Endothelial cell of umbilical vein (primary cell): ENCODE measurements at regions not wholly inside any gene's neighbourhood (a gene's known extent, or its start where the extent isn't known, plus 50 kb on each side); places are given as distances from the start of the nearest gene placed in this dataset.

Source experiments
- BruUV-seq: library from RNA; stranded (reverse); fragments of 400-500 nt; replicated peaks from 2 replicates; lab custom pipeline; 2021; lab: Mats Ljungman, UMichigan
- CTCF ChIA-PET: fragments of 300-600, 350-600 bp; sonication (Branson Sonifier 250); formaldehyde crosslinking; loops from one replicate; lab custom pipeline; 2021; ENCODE audit warnings: antibody characterized with exemption, inconsistent platforms; lab: Charles Lee
- POLR2A ChIA-PET: fragments of 300-600, 350-600 bp; sonication (Branson Sonifier 250); formaldehyde crosslinking; loops from one replicate; lab custom pipeline; 2021; ENCODE audit warnings: antibody characterized with exemption, inconsistent platforms; lab: Charles Lee
- DNase-seq: peaks from one replicate; pipeline ENCODE4 v3.0.0-alpha.2; 2011; ENCODE audit warnings: low read depth, low spot score
- FAIRE-seq: peaks from 2 replicates; lab custom pipeline; 2011; peaks lifted over from hg19 to GRCh38; lab: Jason Lieb, UNC
- H2AFZ ChIP-seq: 2 replicates; pipeline ENCODE4 v1.6.0; 2012; ENCODE audit warnings: low read depth, low read length, control low read depth, inconsistent platforms
- H3K27ac ChIP-seq: 2 replicates; pipeline ENCODE4 v1.5.1; 2011; ENCODE audit warnings: low read depth, mild to moderate bottlenecking, control low read depth, low read length, moderate library complexity; ENCODE audit not compliant: insufficient read depth
- H3K27me3 ChIP-seq, 2 experiments: 2 replicates each; pipeline versions ENCODE4 v1.6.0 to v1.6.1; 2011; ENCODE audit warnings: low read length in 2 of 2, mixed read lengths in 1 of 2; ENCODE audit not compliant: control insufficient read depth in 2 of 2, insufficient read depth in 2 of 2
- H3K36me3 ChIP-seq, 2 experiments: 2 replicates in 1 of 2; 3 replicates in 1 of 2; pipeline ENCODE4 v1.5.1; 2011; ENCODE audit warnings: low read length in 2 of 2, mild to moderate bottlenecking in 1 of 2, moderate library complexity in 1 of 2; ENCODE audit not compliant: control insufficient read depth in 2 of 2, insufficient read depth in 2 of 2; ENCODE audit errors: extremely low read depth in 1 of 2
- H3K4me1 ChIP-seq: 3 replicates; pipeline ENCODE4 v1.5.1; 2011; ENCODE audit warnings: mild to moderate bottlenecking, low read length; ENCODE audit not compliant: control insufficient read depth, insufficient read depth; ENCODE audit errors: extremely low read depth
- H3K4me2 ChIP-seq: 2 replicates; pipeline ENCODE4 v1.6.1; 2011; ENCODE audit warnings: low read length, control low read depth, mixed read lengths; ENCODE audit not compliant: insufficient read depth
- H3K4me3 ChIP-seq, 3 experiments: fragments of 200-600 bp in 1 of 3; sonication (generic), shearing (Covaris generic) in 1 of 3; replicated peaks in 1 of 3; 2 replicates each; pipeline ENCODE4 v1.5.1; 2011 to 2016; ENCODE audit warnings: control low read depth in 3 of 3, low read length in 3 of 3, mild to moderate bottlenecking in 2 of 3, inconsistent platforms in 1 of 3, low read depth in 1 of 3, moderate library complexity in 1 of 3; ENCODE audit not compliant: insufficient read depth in 1 of 3
- H3K79me2 ChIP-seq: 2 replicates; pipeline ENCODE4 v1.6.0; 2012; ENCODE audit warnings: low read length, inconsistent platforms; ENCODE audit not compliant: control insufficient read depth, insufficient read depth
- H3K9ac ChIP-seq: replicated peaks from 2 replicates; pipeline ENCODE3; 2011; ENCODE audit warnings: low read length, control low read depth; ENCODE audit not compliant: insufficient read depth; ENCODE audit errors: extremely low read depth
- H3K9me1 ChIP-seq: replicated peaks from 3 replicates; pipeline ENCODE4 v1.6.0; 2011; ENCODE audit warnings: mild to moderate bottlenecking, low read length; ENCODE audit not compliant: control insufficient read depth, insufficient read depth; ENCODE audit errors: extremely low read depth
- H3K9me3 ChIP-seq: replicated peaks from 2 replicates; pipeline ENCODE4 v1.5.1; 2012; ENCODE audit warnings: low read length, inconsistent platforms; ENCODE audit not compliant: control insufficient read depth, insufficient read depth
- H4K20me1 ChIP-seq: replicated peaks from 2 replicates; pipeline ENCODE3; 2011; ENCODE audit warnings: mild to moderate bottlenecking, low read length; ENCODE audit not compliant: control insufficient read depth, insufficient read depth; ENCODE audit errors: extremely low read depth
- EZH2 ChIP-seq: IDR thresholded peaks from 2 replicates; pipeline ENCODE4 v1.6.1; 2012; ENCODE audit warnings: borderline replicate concordance, low read depth, mild to moderate bottlenecking, moderate library complexity, low read length, inconsistent platforms; ENCODE audit not compliant: severe bottlenecking
- FOS ChIP-seq: IDR thresholded peaks from 2 replicates; pipeline ENCODE4 v1.6.1; 2011; ENCODE audit warnings: mild to moderate bottlenecking, low read length, moderate library complexity, borderline replicate concordance; ENCODE audit not compliant: insufficient read depth
- GATA2 ChIP-seq: IDR thresholded peaks from 2 replicates; pipeline ENCODE4 v1.7.0; 2011; ENCODE audit warnings: low read depth, mild to moderate bottlenecking, moderate library complexity, mixed read lengths, low read length; ENCODE audit not compliant: insufficient read length, insufficient read depth
- JUN ChIP-seq: IDR thresholded peaks from 2 replicates; pipeline ENCODE4 v1.6.1; 2011; ENCODE audit warnings: borderline replicate concordance, low read depth; ENCODE audit not compliant: insufficient read length, insufficient read depth
- MYC ChIP-seq: IDR thresholded peaks from one replicate; pipeline ENCODE4 v1.6.1; 2011; ENCODE audit warnings: mild to moderate bottlenecking, low read depth, low read length
- POLR2A ChIP-seq: IDR thresholded peaks from 2 replicates; pipeline ENCODE4 v1.6.1; 2012; ENCODE audit warnings: low read depth, mild to moderate bottlenecking, control low read depth, low read length
- POLR2AphosphoS5 ChIP-seq: IDR thresholded peaks from 2 replicates; pipeline ENCODE4 v1.6.1; 2012; ENCODE audit warnings: low read depth, mild to moderate bottlenecking, control low read depth, low read length, moderate library complexity; ENCODE audit not compliant: insufficient read depth
- dilution Hi-C: fragments of 300-500 bp; cut with MboI; formaldehyde crosslinking; loops from one replicate; pipeline ENCODE4 v1.15.0; 2019; ENCODE audit warnings: low sequenced_read_pairs; ENCODE audit not compliant: extremely low pct_ligation_motif_present
- intact Hi-C: fragments of 100-400 bp; cut with micrococcal nuclease; formaldehyde crosslinking; loops from one replicate; pipeline ENCODE4 v1.10.0; 2022
- TF ChIP-seq, protein P1 (sequence below): IDR thresholded peaks from 2 replicates; pipeline ENCODE4 v1.6.1; 2011; ENCODE audit not compliant: insufficient read depth, insufficient read length
- TF ChIP-seq, protein P2 (sequence below), 2 donors: IDR thresholded peaks; 1 replicate in 1 of 2; 2 replicates in 1 of 2; pipeline ENCODE4 v1.5.1; 2011; ENCODE audit warnings: low read length in 2 of 2, mild to moderate bottlenecking in 2 of 2, moderate library complexity in 2 of 2, control low read depth in 1 of 2, inconsistent platforms in 1 of 2, low read depth in 1 of 2; ENCODE audit not compliant: insufficient read depth in 1 of 2; ENCODE audit errors: extremely low read depth in 1 of 2

DNA sequence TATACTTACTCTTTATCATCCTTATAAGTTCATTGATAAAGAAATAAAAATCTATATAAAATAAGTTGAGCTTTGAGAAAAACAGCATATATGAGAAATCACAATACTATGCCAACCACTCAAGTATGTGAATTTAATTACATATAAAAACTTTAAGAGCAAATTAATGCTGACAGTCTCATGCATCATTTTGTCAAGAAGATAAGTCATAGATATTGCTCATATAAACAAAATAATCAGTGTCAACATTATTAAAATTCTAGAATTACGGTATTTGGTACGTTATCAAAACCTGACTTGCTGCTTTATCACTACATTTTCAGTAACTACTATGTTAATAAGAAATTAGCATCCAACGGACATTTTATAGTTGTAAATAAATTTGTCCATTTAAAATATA is 111.2 kb downstream of the FBXO8 start:
- intact Hi-C loops (no loop called here), dilution Hi-C loops (no loop called here)
- Histone ChIP-seq H4K20me1 (no peaks in the 10 kb centered on the region), H3K4me3 (no peak overlapping the region), H2AFZ (no peak overlapping the region), H3K27me3 (peaks cover 0 to 2% of the 10 kb centered on the region in 2 experiments), H3K4me2 (no peak overlapping the region), H3K79me2 (no peaks in the 10 kb centered on the region), H3K9ac (no peak overlapping the region), H3K9me1 (no peaks in the 10 kb centered on the region), H3K9me3 (no peaks in the 10 kb centered on the region), H3K4me1 (no peaks in the 10 kb centered on the region), H3K36me3 (no peaks in the 10 kb centered on the region), H3K27ac (no peak overlapping the region)
- POLR2A ChIA-PET: no interaction called here
- CTCF ChIA-PET: no interaction called here
- no peak for DNase-seq
- no TSS peak for BruUV-seq
- TF ChIP-seq EZH2 (no peak), JUN (no peak), POLR2AphosphoS5 (no peak)
- TF ChIP-seq, protein P1, sequence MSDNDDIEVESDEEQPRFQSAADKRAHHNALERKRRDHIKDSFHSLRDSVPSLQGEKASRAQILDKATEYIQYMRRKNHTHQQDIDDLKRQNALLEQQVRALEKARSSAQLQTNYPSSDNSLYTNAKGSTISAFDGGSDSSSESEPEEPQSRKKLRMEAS: no peak
- FAIRE-seq: no peak

DNA sequence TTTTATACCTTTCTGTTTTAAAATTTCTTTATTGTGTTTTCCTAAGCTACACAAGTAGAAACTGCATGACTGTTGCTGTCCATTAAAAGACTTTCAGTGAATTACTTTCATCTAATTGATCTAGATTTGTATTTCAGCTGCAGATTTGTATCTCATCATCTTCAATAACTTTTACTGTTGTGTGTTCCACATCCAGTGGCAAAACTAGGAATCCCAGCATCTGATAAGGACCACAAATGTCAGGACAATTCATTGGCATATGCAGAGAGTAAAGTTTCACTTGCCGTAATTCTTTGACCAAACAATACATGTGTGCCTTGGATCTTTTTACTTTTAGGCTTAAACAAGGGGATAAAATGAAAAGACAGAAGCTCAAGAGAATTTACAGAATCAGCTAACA is 112.6 kb downstream of the FBXO8 start:
- Histone ChIP-seq H3K79me2 (no peaks in the 10 kb centered on the region), H3K4me3 (no peak overlapping the region), H3K9ac (no peak overlapping the region), H2AFZ (no peak overlapping the region), H3K27ac (no peak overlapping the region), H3K9me3 (no peaks in the 10 kb centered on the region), H3K4me1 (no peaks in the 10 kb centered on the region), H4K20me1 (no peaks in the 10 kb centered on the region), H3K36me3 (no peaks in the 10 kb centered on the region), H3K4me2 (no peak overlapping the region), H3K9me1 (no peaks in the 10 kb centered on the region), H3K27me3 (peaks cover 0 to 2% of the 10 kb centered on the region in 2 experiments)
- intact Hi-C loops (no loop called here), dilution Hi-C loops (no loop called here)
- DNase-seq (no peak), FAIRE-seq (no peak)
- BruUV-seq: no TSS peak
- POLR2A ChIA-PET: no interaction called here
- CTCF ChIA-PET: interaction anchor here (1.2 kb wide), 1 partner anchor 128 kb away, joined by 3 read pairs; no protein-coding TSS in a partner anchor
- TF ChIP-seq GATA2 (no peak), POLR2AphosphoS5 (no peak), MYC (no peak), EZH2 (no peak), POLR2A (no peak), FOS (no peak), JUN (no peak)
- TF ChIP-seq, protein P2, sequence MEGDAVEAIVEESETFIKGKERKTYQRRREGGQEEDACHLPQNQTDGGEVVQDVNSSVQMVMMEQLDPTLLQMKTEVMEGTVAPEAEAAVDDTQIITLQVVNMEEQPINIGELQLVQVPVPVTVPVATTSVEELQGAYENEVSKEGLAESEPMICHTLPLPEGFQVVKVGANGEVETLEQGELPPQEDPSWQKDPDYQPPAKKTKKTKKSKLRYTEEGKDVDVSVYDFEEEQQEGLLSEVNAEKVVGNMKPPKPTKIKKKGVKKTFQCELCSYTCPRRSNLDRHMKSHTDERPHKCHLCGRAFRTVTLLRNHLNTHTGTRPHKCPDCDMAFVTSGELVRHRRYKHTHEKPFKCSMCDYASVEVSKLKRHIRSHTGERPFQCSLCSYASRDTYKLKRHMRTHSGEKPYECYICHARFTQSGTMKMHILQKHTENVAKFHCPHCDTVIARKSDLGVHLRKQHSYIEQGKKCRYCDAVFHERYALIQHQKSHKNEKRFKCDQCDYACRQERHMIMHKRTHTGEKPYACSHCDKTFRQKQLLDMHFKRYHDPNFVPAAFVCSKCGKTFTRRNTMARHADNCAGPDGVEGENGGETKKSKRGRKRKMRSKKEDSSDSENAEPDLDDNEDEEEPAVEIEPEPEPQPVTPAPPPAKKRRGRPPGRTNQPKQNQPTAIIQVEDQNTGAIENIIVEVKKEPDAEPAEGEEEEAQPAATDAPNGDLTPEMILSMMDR (IDR thresholded peaks at IDR 0.05; ENCODE audit: extremely low read depth in 1 of 2, insufficient read depth in 1 of 2, low read depth in 1 of 2, low read length in 2 of 2): no peak
- TF ChIP-seq, protein P1: no peak
